GM12864 (cell line): ENCODE measurements at regions not wholly inside any gene's neighbourhood (a gene's known extent, or its start where the extent isn't known, plus 50 kb on each side); places are given as distances from the start of the nearest gene placed in this dataset.

ENCODE experiments used
- DNase-seq: peaks from one replicate; pipeline ENCODE4 v3.0.0-alpha.2; 2011; ENCODE audit warnings: low read depth
- H3K4me3 ChIP-seq: 2 replicates; pipeline ENCODE4 v1.5.1; 2011; ENCODE audit warnings: mild to moderate bottlenecking, low read depth, low read length, control low read depth
- CTCF ChIP-seq: IDR thresholded peaks from 2 replicates; pipeline ENCODE4 v1.5.1; 2011; ENCODE audit warnings: low read depth, mild to moderate bottlenecking, moderate library complexity, low read length, control low read depth, inconsistent platforms; ENCODE audit errors: missing control alignments

GRCh38 chr9:31243386-31243785 lies 1141.1 kb upstream of the ACO1 start:
- no peak for DNase-seq
- H3K4me3 ChIP-seq: no peak overlapping the region
- no peak for TF ChIP-seq CTCF

GRCh38 chr9:31248156-31248555 lies 1136.3 kb upstream of the ACO1 start:
- no peak for TF ChIP-seq CTCF
- H3K4me3 ChIP-seq: no peak overlapping the region
- no peak for DNase-seq

GRCh38 chr9:31251386-31251785 lies 1133.1 kb upstream of the ACO1 start:
- no peak for TF ChIP-seq CTCF
- no peak for DNase-seq
- H3K4me3 ChIP-seq: no peak overlapping the region

GRCh38 chr9:31253800-31254762 lies 1130.4 kb upstream of the ACO1 start:
- H3K4me3 ChIP-seq: no peak overlapping the region
- TF ChIP-seq CTCF: no peak
- DNase-seq: no peak

GRCh38 chr9:31255211-31255610 lies 1129.2 kb upstream of the ACO1 start:
- no peak for DNase-seq
- no peak for TF ChIP-seq CTCF
- no peak overlapping the region for H3K4me3 ChIP-seq

GRCh38 chr9:31259824-31260223 lies 1124.6 kb upstream of the ACO1 start:
- TF ChIP-seq CTCF: no peak
- DNase-seq: no peak

More at GRCh38 chr9:31259824-31260223, 1124.6 kb upstream of the ACO1 start:
- H3K4me3 ChIP-seq: no peak overlapping the region
